PFSK-1 (cell line): ENCODE measurements at regions not wholly inside any gene's neighbourhood (a gene's known extent, or its start where the extent isn't known, plus 50 kb on each side); places are given as distances from the start of the nearest gene placed in this dataset.

ENCODE experiments used
- FOXP2 ChIP-seq: optimal IDR thresholded peaks from 2 replicates; pipeline ENCODE3; 2011; ENCODE audit warnings: borderline replicate concordance, control low read depth, inconsistent platforms; ENCODE audit not compliant: insufficient read depth; ENCODE audit errors: extremely low read length, extremely low read depth
- POLR2AphosphoS5 ChIP-seq: IDR thresholded peaks from 2 replicates; pipeline ENCODE4 v1.6.1; 2012; ENCODE audit warnings: low read depth, mild to moderate bottlenecking, control low read depth, low read length, moderate library complexity
- REST ChIP-seq, 2 experiments: IDR thresholded peaks; 2 replicates each; pipeline versions ENCODE4 v1.6.1 to v1.8.0; 2011 to 2012; ENCODE audit warnings: low read depth in 2 of 2, low read length in 2 of 2, control low read depth in 1 of 2, inconsistent platforms in 1 of 2, mild to moderate bottlenecking in 1 of 2, moderate library complexity in 1 of 2; ENCODE audit not compliant: insufficient read depth in 1 of 2
- SIN3A ChIP-seq: IDR thresholded peaks from 2 replicates; pipeline ENCODE4 v1.6.1; 2012; ENCODE audit warnings: mild to moderate bottlenecking, low read length, moderate library complexity, borderline replicate concordance; ENCODE audit not compliant: insufficient read depth
- TAF1 ChIP-seq: IDR thresholded peaks from 2 replicates; pipeline ENCODE4 v1.6.1; 2012; ENCODE audit warnings: low read length, control low read depth, borderline replicate concordance; ENCODE audit not compliant: insufficient read depth

GRCh38 chr1:221925947-221926346, 184.1 kb upstream of the DUSP10 start:
- TF ChIP-seq REST (IDR thresholded peaks at IDR 0.05; ENCODE audit: insufficient read depth in 1 of 2, low read depth in 2 of 2, low read length in 2 of 2) (no peak), SIN3A (no peak), TAF1 (no peak), POLR2AphosphoS5 (no peak), FOXP2 (no peak)
